ENCODE measurements at regions not wholly inside any gene's neighbourhood (a gene's known extent, or its start where the extent isn't known, plus 50 kb on each side); places are given as distances from the start of the nearest gene placed in this dataset.

DNA sequence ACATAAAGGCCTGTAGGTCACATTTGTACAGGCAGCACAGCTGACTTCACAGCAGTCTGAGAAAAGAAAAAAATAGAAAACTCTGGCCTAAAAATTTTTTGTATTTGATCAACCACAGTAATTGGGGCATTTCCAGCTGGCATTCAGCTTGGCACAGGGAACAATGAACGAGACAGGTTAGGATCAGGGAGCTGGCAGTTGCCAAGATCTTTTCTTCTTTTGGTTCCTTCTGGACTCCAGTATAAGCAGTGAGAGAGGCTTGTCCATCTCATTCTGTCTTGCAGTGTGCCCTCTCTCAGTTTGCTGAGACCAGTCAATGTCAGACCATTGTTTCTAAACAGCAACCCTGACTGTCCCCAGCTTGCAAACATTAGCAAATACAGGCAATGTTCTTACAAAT lies 601.1 kb downstream of the TLR4 start:
- Histone ChIP-seq H3K27ac (ENCODE audit: low read depth, low read length) (no peak overlapping the region), H3K4me3 (ENCODE audit: low read depth, low read length) (no peak overlapping the region), H3K9me3 (ENCODE audit: control insufficient read depth, insufficient read depth, low read length) (peaks cover 3% of the 10 kb centered on the region; the same call in 1 of the 2 replicates), H3K27me3 (ENCODE audit: control insufficient read depth, insufficient read depth, low read length) (no peaks in the 10 kb centered on the region)
- TF ChIP-seq, protein P1, sequence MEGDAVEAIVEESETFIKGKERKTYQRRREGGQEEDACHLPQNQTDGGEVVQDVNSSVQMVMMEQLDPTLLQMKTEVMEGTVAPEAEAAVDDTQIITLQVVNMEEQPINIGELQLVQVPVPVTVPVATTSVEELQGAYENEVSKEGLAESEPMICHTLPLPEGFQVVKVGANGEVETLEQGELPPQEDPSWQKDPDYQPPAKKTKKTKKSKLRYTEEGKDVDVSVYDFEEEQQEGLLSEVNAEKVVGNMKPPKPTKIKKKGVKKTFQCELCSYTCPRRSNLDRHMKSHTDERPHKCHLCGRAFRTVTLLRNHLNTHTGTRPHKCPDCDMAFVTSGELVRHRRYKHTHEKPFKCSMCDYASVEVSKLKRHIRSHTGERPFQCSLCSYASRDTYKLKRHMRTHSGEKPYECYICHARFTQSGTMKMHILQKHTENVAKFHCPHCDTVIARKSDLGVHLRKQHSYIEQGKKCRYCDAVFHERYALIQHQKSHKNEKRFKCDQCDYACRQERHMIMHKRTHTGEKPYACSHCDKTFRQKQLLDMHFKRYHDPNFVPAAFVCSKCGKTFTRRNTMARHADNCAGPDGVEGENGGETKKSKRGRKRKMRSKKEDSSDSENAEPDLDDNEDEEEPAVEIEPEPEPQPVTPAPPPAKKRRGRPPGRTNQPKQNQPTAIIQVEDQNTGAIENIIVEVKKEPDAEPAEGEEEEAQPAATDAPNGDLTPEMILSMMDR (IDR thresholded peaks at IDR 0.05; ENCODE audit: low read depth, low read length): no peak
- CTCF ChIA-PET: no interaction called here
- DNase-seq (ENCODE audit: low read depth, low spot score): no peak
- POLR2A ChIA-PET: no interaction called here

DNA sequence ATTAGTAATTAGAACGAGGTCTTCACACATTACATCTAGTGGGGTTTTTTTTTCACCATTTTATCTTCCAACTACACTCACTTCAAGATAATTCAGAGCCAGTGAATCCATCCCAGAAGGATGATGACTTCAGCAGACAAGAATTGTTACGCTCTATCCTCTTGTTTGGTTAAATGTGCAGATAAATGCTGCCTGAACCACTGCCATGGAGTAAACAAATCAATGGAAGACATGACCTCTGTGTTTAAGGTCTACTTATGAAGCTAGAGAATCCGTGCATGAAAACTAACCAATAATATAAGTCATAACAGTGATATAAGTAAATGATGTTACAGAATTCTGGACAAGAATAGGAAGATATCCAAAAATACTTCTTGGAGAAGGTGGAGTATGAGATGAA lies 602.6 kb downstream of the TLR4 start:
- DNase-seq (ENCODE audit: low read depth, low spot score): no peak
- TF ChIP-seq, protein P1 (IDR thresholded peaks at IDR 0.05; ENCODE audit: low read depth, low read length): no peak
- ChIA-PET POLR2A (no interaction called here), CTCF (no interaction called here)
- H3K27ac ChIP-seq (ENCODE audit: low read depth, low read length): no peak overlapping the region
- H3K9me3 ChIP-seq (ENCODE audit: control insufficient read depth, insufficient read depth, low read length): peaks cover 3% of the 10 kb centered on the region; the same call in 1 of the 2 replicates
- H3K4me3 ChIP-seq (ENCODE audit: low read depth, low read length): no peak overlapping the region
- H3K27me3 ChIP-seq (ENCODE audit: control insufficient read depth, insufficient read depth, low read length): no peaks in the 10 kb centered on the region

DNA sequence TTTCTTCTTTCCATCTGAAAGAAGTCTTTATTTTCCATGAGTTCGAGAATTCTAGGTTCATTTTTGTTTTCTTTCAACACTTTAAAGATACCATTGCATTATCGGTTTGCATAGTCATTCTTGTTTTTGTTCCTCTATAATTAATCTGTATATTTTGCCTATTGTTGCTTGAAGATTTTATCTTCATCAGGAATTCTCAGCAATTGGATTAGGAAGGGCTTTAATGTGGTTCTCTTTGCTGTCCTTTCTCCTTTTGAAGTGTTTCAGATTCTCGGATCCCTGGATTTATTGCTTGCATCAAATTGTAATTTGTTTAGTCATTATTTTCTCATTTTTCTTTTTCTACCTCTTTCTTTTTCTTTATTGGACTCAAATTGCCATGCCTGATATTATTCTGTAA lies 609.8 kb downstream of the TLR4 start:
- no peak for DNase-seq (ENCODE audit: low read depth, low spot score)
- TF ChIP-seq, protein P1 (IDR thresholded peaks at IDR 0.05; ENCODE audit: low read depth, low read length): no peak
- Histone ChIP-seq H3K4me3 (ENCODE audit: low read depth, low read length) (no peak overlapping the region), H3K27me3 (ENCODE audit: control insufficient read depth, insufficient read depth, low read length) (no peaks in the 10 kb centered on the region), H3K9me3 (ENCODE audit: control insufficient read depth, insufficient read depth, low read length) (peaks cover 6% of the 10 kb centered on the region; the same call in 1 of the 2 replicates), H3K27ac (ENCODE audit: low read depth, low read length) (no peak overlapping the region)
- CTCF ChIA-PET: no interaction called here
- POLR2A ChIA-PET: no interaction called here

DNA sequence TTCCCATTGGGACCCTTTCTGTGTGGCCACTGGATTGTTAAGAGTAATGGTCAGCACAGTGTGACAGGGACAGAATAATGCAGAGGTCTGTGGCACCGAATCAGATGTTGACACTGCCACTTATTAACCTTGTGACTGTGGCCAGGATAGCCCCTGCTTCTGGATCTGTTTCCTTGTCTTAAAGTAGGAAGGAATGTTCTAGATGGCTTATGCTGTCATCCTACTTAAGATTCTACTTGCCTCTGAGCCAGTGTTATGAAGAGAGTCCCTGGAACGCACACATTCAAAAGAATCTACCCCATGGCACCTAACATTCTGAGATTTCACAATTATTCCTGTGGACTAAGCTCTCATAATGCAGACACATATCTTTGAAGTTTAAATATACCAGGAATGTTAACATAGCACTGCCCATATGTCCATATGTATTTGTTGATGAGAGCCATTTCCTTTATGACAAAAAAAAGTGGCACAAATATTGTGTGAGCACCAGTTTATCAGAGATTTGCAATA lies 612.7 kb downstream of the TLR4 start:
- Histone ChIP-seq H3K27me3 (ENCODE audit: control insufficient read depth, insufficient read depth, low read length) (no peaks in the 10 kb centered on the region), H3K27ac (ENCODE audit: low read depth, low read length) (no peak overlapping the region), H3K9me3 (ENCODE audit: control insufficient read depth, insufficient read depth, low read length) (peaks cover 9% of the 10 kb centered on the region), H3K4me3 (ENCODE audit: low read depth, low read length) (no peak overlapping the region)
- DNase-seq (ENCODE audit: low read depth, low spot score): no peak
- POLR2A ChIA-PET: no interaction called here
- TF ChIP-seq, protein P1 (IDR thresholded peaks at IDR 0.05; ENCODE audit: low read depth, low read length): no peak
- CTCF ChIA-PET: no interaction called here

DNA sequence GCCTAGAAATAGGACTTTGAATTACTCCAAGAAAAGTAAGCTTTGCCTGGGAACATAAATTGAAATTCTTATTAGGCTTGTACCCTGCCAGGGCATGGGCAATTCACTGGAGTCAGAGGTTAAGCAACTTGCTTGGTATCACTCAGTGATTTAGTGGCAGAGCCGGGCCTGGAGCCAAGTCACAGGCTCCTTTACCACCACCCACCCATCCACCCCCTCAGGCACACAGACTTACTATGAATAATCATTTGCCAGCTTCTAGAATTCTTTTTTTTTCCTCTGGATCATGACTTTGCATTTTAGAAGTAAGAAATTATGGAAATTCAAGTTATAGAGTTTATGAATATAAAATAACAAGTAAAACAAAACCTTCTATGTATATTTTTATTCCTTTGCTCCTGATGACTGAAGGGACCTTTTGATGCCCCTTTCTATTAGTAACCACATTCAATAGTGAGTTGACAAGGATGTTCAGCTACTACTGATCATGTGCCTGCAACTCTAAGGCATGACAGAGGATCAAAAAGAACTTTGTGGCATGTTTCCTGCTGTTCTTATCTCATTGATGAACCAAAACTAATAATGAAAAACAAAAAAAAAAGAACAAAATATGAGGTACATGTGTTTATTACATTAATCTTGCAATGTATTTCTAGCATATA lies 614.7 kb downstream of the TLR4 start:
- Histone ChIP-seq H3K4me3 (ENCODE audit: low read depth, low read length) (no peak overlapping the region), H3K27me3 (ENCODE audit: control insufficient read depth, insufficient read depth, low read length) (no peaks in the 10 kb centered on the region), H3K27ac (ENCODE audit: low read depth, low read length) (no peak overlapping the region), H3K9me3 (ENCODE audit: control insufficient read depth, insufficient read depth, low read length) (peaks cover 9% of the 10 kb centered on the region)
- DNase-seq (ENCODE audit: low read depth, low spot score): no peak
- ChIA-PET POLR2A (no interaction called here), CTCF (no interaction called here)
- TF ChIP-seq, protein P1 (IDR thresholded peaks at IDR 0.05; ENCODE audit: low read depth, low read length): no peak
